SK-N-MC (cell line): ENCODE measurements at regions not wholly inside any gene's neighbourhood (a gene's known extent, or its start where the extent isn't known, plus 50 kb on each side); places are given as distances from the start of the nearest gene placed in this dataset.
"Not testable (repeated sequence)": the region's sequence is repeated elsewhere in the genome, so short reads cannot be mapped to it uniquely, and the experiment has no call there.

ENCODE experiments used
- DNase-seq: peaks from one replicate; pipeline ENCODE4 v3.0.0-alpha.2; 2011; ENCODE audit warnings: low read depth, low spot score
- H3K27ac ChIP-seq: fragments of 200-600 bp; sonication (generic); 2 replicates; pipeline ENCODE4 v1.5.1; 2016; ENCODE audit warnings: mixed run types
- H3K36me3 ChIP-seq: fragments of 200-600 bp; sonication (generic); 2 replicates; pipeline ENCODE4 v1.6.1; 2017; ENCODE audit warnings: antibody characterized with exemption, low read length, mixed read lengths; ENCODE audit not compliant: insufficient read depth
- H3K4me3 ChIP-seq: fragments of 200-600 bp; sonication (generic); 2 replicates; pipeline ENCODE4 v1.5.1; 2016
- H3K9ac ChIP-seq: fragments of 200-600 bp; sonication (generic); 2 replicates; pipeline ENCODE4 v1.8.0; 2017; ENCODE audit warnings: mixed run types, mixed read lengths; ENCODE audit not compliant: insufficient read length
- H3K9me3 ChIP-seq: fragments of 200-600 bp; sonication (generic); 2 replicates; pipeline ENCODE4 v1.6.1; 2017; ENCODE audit warnings: low read depth, mild to moderate bottlenecking, antibody characterized with exemption, low read length, moderate library complexity, mixed read lengths
- EZH2 ChIP-seq: fragments of 200-600 bp; sonication (generic); IDR thresholded peaks from one replicate; pipeline ENCODE4 v1.6.1; 2017; ENCODE audit warnings: antibody characterized with exemption
- FOXP2 ChIP-seq: optimal IDR thresholded peaks from 2 replicates; pipeline ENCODE3; 2011; ENCODE audit warnings: mild to moderate bottlenecking, moderate library complexity; ENCODE audit not compliant: insufficient read depth; ENCODE audit errors: extremely low read length, control extremely low read depth
- POLR2AphosphoS5 ChIP-seq: IDR thresholded peaks from 2 replicates; pipeline ENCODE4 v1.6.1; 2012; ENCODE audit warnings: mild to moderate bottlenecking, low read depth, low read length, borderline replicate concordance

- H3K9me3 ChIP-seq: no peaks in the 10 kb centered on the region
- no peak for TF ChIP-seq FOXP2
- no peak for TF ChIP-seq POLR2AphosphoS5
- no peak for TF ChIP-seq EZH2
- H3K4me3 ChIP-seq: no peak overlapping the region
- H3K36me3 ChIP-seq: no peaks in the 10 kb centered on the region
- H3K27ac ChIP-seq: no peak overlapping the region
- DNase-seq: no peak
- no peak overlapping the region for H3K9ac ChIP-seq
Measured at GRCh38 chr2:188695953-188696352, 278.2 kb upstream of the COL3A1 start.

- not testable (repeated sequence) for H3K9ac ChIP-seq, H3K36me3 ChIP-seq, DNase-seq, H3K4me3 ChIP-seq, H3K9me3 ChIP-seq, H3K27ac ChIP-seq
Measured at GRCh38 chr2:188698151-188698550, 276.0 kb upstream of the COL3A1 start.

- Histone ChIP-seq H3K4me3 (peak overlapping the region; percentile 22), H3K27ac (peak overlapping the region; percentile 72), H3K9me3 (no peaks in the 10 kb centered on the region; the same call in 1 of the 2 replicates), H3K9ac (peak overlapping the region; percentile 7), H3K36me3 (peaks cover 3% of the 10 kb centered on the region; the same call in 1 of the 2 replicates)
- peak; percentile 40 for DNase-seq
- no peak for TF ChIP-seq FOXP2
- no peak for TF ChIP-seq POLR2AphosphoS5
- TF ChIP-seq EZH2: no peak
Measured at GRCh38 chr2:188701836-188702235, 272.3 kb upstream of the COL3A1 start.

GRCh38 chr2:188705191-188705590 lies 269.0 kb upstream of the COL3A1 start:
- peak; percentile 80 for DNase-seq
- Histone ChIP-seq H3K4me3 (peak overlapping the region; percentile 55), H3K9me3 (peaks cover 9% of the 10 kb centered on the region; the same call in 1 of the 2 replicates), H3K36me3 (peaks cover 9% of the 10 kb centered on the region; the same call in 1 of the 2 replicates), H3K9ac (peak overlapping the region; percentile 58), H3K27ac (peak overlapping the region; percentile 99)
- TF ChIP-seq EZH2 (no peak), POLR2AphosphoS5 (no peak; the same call in 1 of the 2 replicates), FOXP2 (no peak)

- H3K9ac ChIP-seq: no peak overlapping the region
- no peak for DNase-seq
- H3K27ac ChIP-seq: no peak overlapping the region; the same call in 1 of the 2 replicates
- H3K4me3 ChIP-seq: no peak overlapping the region
- TF ChIP-seq EZH2: no peak
- no peak for TF ChIP-seq FOXP2
- TF ChIP-seq POLR2AphosphoS5: no peak
- H3K36me3 ChIP-seq: 0 out of 2 replicates have a peak, but pooled peaks cover 3% of the 10 kb centered on the region
- 0 out of 2 replicates have a peak, but pooled peaks cover 8% of the 10 kb centered on the region for H3K9me3 ChIP-seq
Measured at GRCh38 chr2:188713961-188714360, 260.2 kb upstream of the COL3A1 start.

- no peaks in the 10 kb centered on the region for H3K9me3 ChIP-seq
- H3K36me3 ChIP-seq: no peaks in the 10 kb centered on the region
- no peak for TF ChIP-seq POLR2AphosphoS5
- TF ChIP-seq EZH2: no peak
- no peak for TF ChIP-seq FOXP2
- no peak overlapping the region for H3K4me3 ChIP-seq
- no peak for DNase-seq
- no peak overlapping the region for H3K27ac ChIP-seq
- no peak overlapping the region for H3K9ac ChIP-seq
Measured at GRCh38 chr2:188720811-188721605, 253.2 kb upstream of the COL3A1 start.

- Histone ChIP-seq H3K4me3 (no peak overlapping the region), H3K36me3 (no peaks in the 10 kb centered on the region), H3K9ac (no peak overlapping the region), H3K27ac (no peak overlapping the region), H3K9me3 (no peaks in the 10 kb centered on the region)
- DNase-seq: no peak
- TF ChIP-seq POLR2AphosphoS5: no peak
Measured at GRCh38 chr2:188721784-188722183, 252.4 kb upstream of the COL3A1 start.

- Histone ChIP-seq H3K4me3 (no peak overlapping the region), H3K9ac (no peak overlapping the region), H3K9me3 (no peaks in the 10 kb centered on the region), H3K36me3 (no peaks in the 10 kb centered on the region), H3K27ac (no peak overlapping the region)
- TF ChIP-seq POLR2AphosphoS5 (no peak), EZH2 (no peak), FOXP2 (no peak)
- peak; percentile 48 for DNase-seq
Measured at GRCh38 chr2:188725746-188726360, 248.3 kb upstream of the COL3A1 start.
